ENCODE measurements at regions not wholly inside any gene's neighbourhood (a gene's known extent, or its start where the extent isn't known, plus 50 kb on each side); places are given as distances from the start of the nearest gene placed in this dataset.
A peak's percentile ranks its signal among the peaks of the same experiment; 100 is the strongest.

DNA sequence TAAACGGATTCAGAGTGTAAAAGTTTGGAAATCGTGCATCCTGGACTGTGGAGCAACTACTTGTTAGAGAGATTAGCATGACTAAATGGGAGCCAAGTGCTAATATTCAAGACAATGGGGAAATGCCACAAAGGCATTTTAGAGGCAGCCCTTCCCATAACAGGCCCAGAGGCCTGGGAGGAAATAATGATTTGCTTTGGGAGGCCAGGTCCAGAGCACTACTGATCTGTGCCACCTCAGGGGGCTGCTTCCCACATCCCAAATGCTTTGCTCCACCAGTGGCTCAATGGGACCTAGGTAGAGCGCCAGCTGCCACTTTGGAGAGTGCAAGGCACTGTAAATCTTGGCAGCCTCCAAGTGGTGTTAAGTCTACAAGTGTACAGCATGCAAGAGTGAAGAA is 91.9 kb upstream of the HSF2 start:
- Histone ChIP-seq H3K9me3 (peaks cover 0 to 12% (median 0%) of the 10 kb centered on the region in 3 donors), H3K27me3 (no peaks in the 10 kb centered on the region), H3K27ac (no peak overlapping the region), H3K4me3 (no peak overlapping the region), H3K36me3 (no peaks in the 10 kb centered on the region), H3K4me1 (no peaks in the 10 kb centered on the region)
- WGBS, 2 donors (ENCODE audit: low coverage in 1 of 2): 81 to 93% methylated on average over 3 of the region's 3 CpGs
- TF ChIP-seq EP300 (IDR thresholded peaks at IDR 0.05) (no peak), POLR2A (IDR thresholded peaks at IDR 0.05) (no peak), POLR2AphosphoS5 (IDR thresholded peaks at IDR 0.05) (no peak)
- TF ChIP-seq, protein P1, sequence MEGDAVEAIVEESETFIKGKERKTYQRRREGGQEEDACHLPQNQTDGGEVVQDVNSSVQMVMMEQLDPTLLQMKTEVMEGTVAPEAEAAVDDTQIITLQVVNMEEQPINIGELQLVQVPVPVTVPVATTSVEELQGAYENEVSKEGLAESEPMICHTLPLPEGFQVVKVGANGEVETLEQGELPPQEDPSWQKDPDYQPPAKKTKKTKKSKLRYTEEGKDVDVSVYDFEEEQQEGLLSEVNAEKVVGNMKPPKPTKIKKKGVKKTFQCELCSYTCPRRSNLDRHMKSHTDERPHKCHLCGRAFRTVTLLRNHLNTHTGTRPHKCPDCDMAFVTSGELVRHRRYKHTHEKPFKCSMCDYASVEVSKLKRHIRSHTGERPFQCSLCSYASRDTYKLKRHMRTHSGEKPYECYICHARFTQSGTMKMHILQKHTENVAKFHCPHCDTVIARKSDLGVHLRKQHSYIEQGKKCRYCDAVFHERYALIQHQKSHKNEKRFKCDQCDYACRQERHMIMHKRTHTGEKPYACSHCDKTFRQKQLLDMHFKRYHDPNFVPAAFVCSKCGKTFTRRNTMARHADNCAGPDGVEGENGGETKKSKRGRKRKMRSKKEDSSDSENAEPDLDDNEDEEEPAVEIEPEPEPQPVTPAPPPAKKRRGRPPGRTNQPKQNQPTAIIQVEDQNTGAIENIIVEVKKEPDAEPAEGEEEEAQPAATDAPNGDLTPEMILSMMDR (IDR thresholded peaks at IDR 0.05): no peak
- no peak for ATAC-seq

DNA sequence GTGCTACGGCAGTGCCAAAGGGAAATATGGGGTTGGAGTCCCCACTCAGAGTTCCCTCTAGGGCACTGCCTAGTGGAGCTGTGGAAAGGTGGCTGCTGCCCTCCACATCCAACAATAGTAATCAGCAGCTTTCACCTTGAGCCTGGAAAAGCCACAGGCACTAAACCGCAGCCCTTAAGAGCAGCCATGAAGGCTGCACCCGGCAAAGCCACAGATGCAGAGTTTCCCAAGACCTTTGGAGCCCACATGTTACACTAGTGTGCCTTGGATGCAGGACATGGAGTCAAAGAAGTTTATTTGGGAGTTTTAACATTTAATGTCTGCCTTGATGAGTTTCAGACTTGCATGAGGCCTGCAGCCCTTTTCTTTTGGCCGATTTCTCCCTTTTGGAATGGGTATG is 91.4 kb upstream of the HSF2 start:
- H3K4me3 ChIP-seq: no peak overlapping the region
- H3K9me3 ChIP-seq: peaks cover 0 to 12% (median 0%) of the 10 kb centered on the region in 3 donors
- 83 to 92% methylated on average over 1 to 4 of the region's 4 CpGs for WGBS, 2 donors (ENCODE audit: low coverage in 1 of 2)
- no peaks in the 10 kb centered on the region for H3K36me3 ChIP-seq
- H3K27ac ChIP-seq: no peak overlapping the region
- H3K4me1 ChIP-seq: no peaks in the 10 kb centered on the region
- no peak for ATAC-seq
- TF ChIP-seq EP300 (IDR thresholded peaks at IDR 0.05) (no peak), POLR2A (IDR thresholded peaks at IDR 0.05) (no peak), POLR2AphosphoS5 (IDR thresholded peaks at IDR 0.05) (no peak)
- TF ChIP-seq, protein P1 (IDR thresholded peaks at IDR 0.05): no peak
- H3K27me3 ChIP-seq: no peaks in the 10 kb centered on the region

DNA sequence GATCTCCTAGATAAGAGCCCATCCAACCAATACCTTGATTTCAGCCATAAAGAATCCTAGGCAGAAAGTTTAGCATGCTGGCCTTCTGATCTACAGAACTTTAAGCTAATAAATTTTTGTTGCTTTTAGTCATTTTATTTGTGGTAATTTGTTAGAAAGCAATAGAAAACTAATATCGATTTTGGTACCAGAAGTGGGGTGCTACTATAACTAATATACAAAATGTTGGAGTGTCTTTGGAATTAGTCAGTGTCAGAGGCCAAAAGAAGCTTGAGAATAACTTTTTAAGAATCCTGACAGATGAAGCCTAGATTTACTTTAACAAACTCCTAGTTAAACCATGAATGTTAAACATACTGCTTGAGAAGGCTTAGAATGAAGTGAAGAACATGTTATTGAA is 83.6 kb upstream of the HSF2 start:
- Histone ChIP-seq H3K4me1 (no peaks in the 10 kb centered on the region), H3K27ac (no peak overlapping the region), H3K4me3 (no peak overlapping the region), H3K27me3 (no peaks in the 10 kb centered on the region), H3K36me3 (no peaks in the 10 kb centered on the region), H3K9me3 (peaks cover 0 to 10% (median 0%) of the 10 kb centered on the region in 3 donors)
- ATAC-seq: no peak
- WGBS, 2 donors (ENCODE audit: low coverage in 1 of 2): 67 to 75% methylated on average over 1 of the region's 1 CpG
- TF ChIP-seq EP300 (IDR thresholded peaks at IDR 0.05) (no peak), POLR2AphosphoS5 (IDR thresholded peaks at IDR 0.05) (no peak), POLR2A (IDR thresholded peaks at IDR 0.05) (no peak)
- TF ChIP-seq, protein P1 (IDR thresholded peaks at IDR 0.05): no peak

DNA sequence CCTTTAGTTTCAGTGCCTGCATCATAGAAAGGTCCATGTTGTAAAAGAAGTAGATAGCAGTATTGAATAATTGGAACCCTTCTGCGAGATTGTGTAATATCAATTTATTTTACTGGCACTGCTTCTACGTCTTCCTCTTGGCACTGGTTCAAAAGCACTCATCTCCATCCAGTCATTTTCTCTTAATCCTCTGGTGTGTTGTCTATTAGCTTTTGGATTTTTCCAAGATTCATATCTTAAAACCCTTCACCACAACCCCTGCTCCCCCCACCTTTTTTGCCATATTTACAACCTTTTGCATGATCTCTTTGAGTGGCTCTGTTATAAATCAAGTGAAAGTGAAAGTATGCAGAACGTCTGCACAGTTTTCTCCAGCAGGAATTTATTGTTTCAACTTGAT is 76.6 kb upstream of the HSF2 start:
- Histone ChIP-seq H3K27me3 (no peaks in the 10 kb centered on the region), H3K4me1 (peaks cover 0 to 5% (median 0%) of the 10 kb centered on the region in 3 donors), H3K9me3 (no peaks in the 10 kb centered on the region), H3K27ac (peak overlapping the region in 2 of 4 donors; percentile 25 to 47), H3K4me3 (peak overlapping the region; percentile 40 to 57), H3K36me3 (no peaks in the 10 kb centered on the region)
- ATAC-seq: peak; percentile 55
- WGBS, 2 donors (ENCODE audit: low coverage in 1 of 2): 0 to 5% methylated on average over 3 of the region's 3 CpGs
- TF ChIP-seq, protein P1 (IDR thresholded peaks at IDR 0.05): no peak
- TF ChIP-seq POLR2AphosphoS5 (IDR thresholded peaks at IDR 0.05): no peak
- TF ChIP-seq EP300 (IDR thresholded peaks at IDR 0.05): no peak
- no peak for TF ChIP-seq POLR2A (IDR thresholded peaks at IDR 0.05)

DNA sequence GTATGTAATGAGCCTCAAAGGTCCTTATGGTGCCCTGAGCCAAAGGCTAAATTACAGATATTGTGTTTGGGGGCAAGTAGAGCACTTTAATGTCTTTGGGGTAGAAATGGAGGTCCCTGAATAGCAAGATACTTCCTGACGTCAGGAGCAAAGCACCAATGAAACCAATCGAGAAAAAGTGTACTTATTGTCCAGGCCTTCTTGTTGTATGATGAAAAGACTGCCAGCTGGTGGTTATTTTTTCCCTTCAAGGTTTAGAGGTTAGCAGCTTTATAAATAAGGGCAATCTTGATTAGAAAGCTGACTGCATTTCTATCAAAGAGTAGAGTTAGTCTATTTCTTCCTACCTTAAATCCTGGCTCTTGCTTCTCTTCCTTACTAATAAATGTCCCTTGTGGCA is 76.1 kb upstream of the HSF2 start:
- no peaks in the 10 kb centered on the region for H3K27me3 ChIP-seq
- H3K9me3 ChIP-seq: no peaks in the 10 kb centered on the region
- peaks cover 0 to 5% (median 0%) of the 10 kb centered on the region in 3 donors for H3K4me1 ChIP-seq
- peak; percentile 16 for ATAC-seq
- H3K4me3 ChIP-seq: peak overlapping the region; percentile 40 to 57
- no peaks in the 10 kb centered on the region for H3K36me3 ChIP-seq
- TF ChIP-seq POLR2AphosphoS5 (IDR thresholded peaks at IDR 0.05): no peak
- TF ChIP-seq POLR2A (IDR thresholded peaks at IDR 0.05): no peak
- TF ChIP-seq, protein P1 (IDR thresholded peaks at IDR 0.05): no peak
- no peak for TF ChIP-seq EP300 (IDR thresholded peaks at IDR 0.05)
- 38 to 48% methylated on average over 2 of the region's 2 CpGs for WGBS, 2 donors (ENCODE audit: low coverage in 1 of 2)
- peak overlapping the region in 2 of 4 donors; percentile 25 to 47 for H3K27ac ChIP-seq

Measured in gastroesophageal sphincter (tissue), 4 donors.